ENCODE measurements at regions not wholly inside any gene's neighbourhood (a gene's known extent, or its start where the extent isn't known, plus 50 kb on each side); places are given as distances from the start of the nearest gene placed in this dataset.

DNA sequence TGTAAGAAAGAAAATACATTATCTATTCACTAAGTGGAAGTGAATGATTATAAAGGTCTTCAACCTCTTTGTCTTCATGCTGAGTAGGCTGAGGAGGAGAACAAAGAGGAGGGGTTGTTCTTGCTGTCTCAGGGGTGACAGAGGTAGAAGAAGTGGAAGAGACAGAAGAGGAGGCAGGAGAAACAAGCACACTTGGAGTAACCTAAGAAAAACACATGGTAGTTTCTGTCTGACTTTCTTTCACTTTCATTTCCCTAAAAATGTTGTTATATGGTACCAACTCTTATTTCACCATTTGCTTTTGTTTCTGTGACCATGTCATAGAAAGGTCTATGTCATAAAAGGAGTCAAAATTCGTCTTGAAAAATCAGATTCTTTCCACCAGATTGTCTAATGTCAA, 696.6 kb upstream of the BRINP3 start:
- no peak overlapping the region for H3K27ac ChIP-seq
- TF ChIP-seq ZFX (IDR thresholded peaks at IDR 0.05; ENCODE audit: borderline replicate concordance): no peak

DNA sequence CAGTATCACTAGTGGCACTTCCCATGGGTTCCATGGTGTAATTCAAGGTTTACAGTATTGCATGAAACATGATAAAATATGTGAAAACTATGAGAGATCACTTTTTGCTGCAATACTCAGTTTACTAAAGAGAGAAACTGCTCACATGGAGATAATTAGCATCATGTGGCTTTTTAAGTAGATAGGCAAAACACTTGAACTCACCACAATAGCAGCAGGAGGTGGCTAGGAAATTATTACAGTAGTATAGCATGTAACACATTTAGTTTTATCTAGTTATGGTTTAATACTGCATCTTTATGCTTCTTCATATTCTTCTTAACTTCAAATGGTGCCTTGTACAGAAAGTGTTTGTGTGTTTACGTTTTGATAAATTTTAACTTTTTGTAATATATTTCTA, 698.5 kb upstream of the BRINP3 start:
- no peak overlapping the region for H3K27ac ChIP-seq
- no peak for TF ChIP-seq ZFX (IDR thresholded peaks at IDR 0.05; ENCODE audit: borderline replicate concordance)
- TF ChIP-seq, protein P1, sequence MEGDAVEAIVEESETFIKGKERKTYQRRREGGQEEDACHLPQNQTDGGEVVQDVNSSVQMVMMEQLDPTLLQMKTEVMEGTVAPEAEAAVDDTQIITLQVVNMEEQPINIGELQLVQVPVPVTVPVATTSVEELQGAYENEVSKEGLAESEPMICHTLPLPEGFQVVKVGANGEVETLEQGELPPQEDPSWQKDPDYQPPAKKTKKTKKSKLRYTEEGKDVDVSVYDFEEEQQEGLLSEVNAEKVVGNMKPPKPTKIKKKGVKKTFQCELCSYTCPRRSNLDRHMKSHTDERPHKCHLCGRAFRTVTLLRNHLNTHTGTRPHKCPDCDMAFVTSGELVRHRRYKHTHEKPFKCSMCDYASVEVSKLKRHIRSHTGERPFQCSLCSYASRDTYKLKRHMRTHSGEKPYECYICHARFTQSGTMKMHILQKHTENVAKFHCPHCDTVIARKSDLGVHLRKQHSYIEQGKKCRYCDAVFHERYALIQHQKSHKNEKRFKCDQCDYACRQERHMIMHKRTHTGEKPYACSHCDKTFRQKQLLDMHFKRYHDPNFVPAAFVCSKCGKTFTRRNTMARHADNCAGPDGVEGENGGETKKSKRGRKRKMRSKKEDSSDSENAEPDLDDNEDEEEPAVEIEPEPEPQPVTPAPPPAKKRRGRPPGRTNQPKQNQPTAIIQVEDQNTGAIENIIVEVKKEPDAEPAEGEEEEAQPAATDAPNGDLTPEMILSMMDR (IDR thresholded peaks at IDR 0.05): no peak

DNA sequence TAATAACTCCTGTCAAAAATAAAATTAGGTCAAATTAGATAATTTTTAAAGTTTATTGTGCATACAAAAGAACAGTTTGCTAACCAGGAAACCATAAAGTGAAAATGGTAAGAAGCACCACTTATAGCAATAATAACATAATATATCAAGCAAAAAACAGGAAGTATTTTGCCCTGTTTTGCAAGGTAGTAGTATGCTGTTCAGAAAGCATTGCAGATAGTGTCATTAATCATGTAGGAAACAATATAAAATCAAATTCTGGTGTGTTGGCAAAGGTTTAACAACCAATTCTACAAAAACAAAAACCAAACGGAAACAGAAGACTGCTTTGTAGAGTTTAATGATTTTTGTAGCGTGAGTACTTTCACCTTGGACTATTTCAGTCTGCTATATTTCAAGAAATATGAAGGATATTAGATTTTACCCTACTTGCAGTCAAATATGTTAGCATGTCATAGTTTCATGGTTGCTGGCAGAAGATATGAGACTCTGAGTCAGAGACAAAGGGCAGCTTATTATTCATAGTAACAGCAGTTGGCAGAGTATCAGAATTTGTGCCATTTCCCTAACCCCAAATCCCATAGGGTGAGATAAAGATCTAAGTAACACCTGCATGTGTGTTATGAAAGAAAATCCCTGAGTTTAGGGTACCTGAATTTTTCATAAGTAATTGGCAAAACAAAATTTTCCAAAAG, 729.0 kb upstream of the BRINP3 start:
- H3K27ac ChIP-seq: no peak overlapping the region
- TF ChIP-seq, protein P1 (IDR thresholded peaks at IDR 0.05): no peak
- TF ChIP-seq ZFX (IDR thresholded peaks at IDR 0.05; ENCODE audit: borderline replicate concordance): no peak

DNA sequence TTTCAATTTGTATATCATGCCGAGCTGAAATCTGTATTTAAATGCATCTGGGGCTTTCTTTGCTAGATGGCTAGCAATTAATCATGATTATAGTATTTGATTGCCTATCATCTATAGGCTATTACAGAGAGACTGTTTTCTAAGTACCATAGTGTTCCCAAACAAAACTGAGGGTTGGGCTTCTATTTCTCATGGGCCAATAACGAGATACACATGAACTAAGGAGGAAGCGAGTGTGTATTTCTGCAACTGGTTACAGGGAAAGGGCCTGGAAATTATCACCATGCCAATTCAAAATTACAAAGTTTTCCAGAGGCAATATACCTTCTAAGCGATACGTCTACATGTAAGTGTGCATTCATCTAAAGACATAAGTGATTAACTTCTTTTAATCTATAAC, 744.5 kb upstream of the BRINP3 start:
- H3K27ac ChIP-seq: no peak overlapping the region
- no peak for TF ChIP-seq ZFX (IDR thresholded peaks at IDR 0.05; ENCODE audit: borderline replicate concordance)
- TF ChIP-seq, protein P1 (IDR thresholded peaks at IDR 0.05): no peak

DNA sequence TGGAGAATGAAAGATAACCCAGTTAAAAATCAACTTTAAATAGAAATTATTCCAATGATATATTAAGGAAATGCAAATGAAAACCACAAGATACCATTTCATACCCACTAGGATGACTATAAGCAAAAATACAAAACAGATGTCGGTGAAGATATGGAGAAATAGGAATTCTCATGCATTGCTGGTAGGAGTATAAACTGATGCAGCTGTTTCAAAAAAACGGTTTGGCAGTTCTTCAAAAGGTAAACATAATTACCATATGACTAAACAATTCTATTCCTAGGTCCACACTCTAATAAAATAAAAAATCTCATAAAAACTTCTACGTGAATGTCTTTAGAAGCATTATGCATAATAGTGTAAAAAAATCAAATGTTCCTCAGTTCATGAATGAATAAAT, 763.3 kb upstream of the BRINP3 start:
- TF ChIP-seq, protein P1 (IDR thresholded peaks at IDR 0.05): no peak
- TF ChIP-seq ZFX (IDR thresholded peaks at IDR 0.05; ENCODE audit: borderline replicate concordance): no peak
- H3K27ac ChIP-seq: no peak overlapping the region

DNA sequence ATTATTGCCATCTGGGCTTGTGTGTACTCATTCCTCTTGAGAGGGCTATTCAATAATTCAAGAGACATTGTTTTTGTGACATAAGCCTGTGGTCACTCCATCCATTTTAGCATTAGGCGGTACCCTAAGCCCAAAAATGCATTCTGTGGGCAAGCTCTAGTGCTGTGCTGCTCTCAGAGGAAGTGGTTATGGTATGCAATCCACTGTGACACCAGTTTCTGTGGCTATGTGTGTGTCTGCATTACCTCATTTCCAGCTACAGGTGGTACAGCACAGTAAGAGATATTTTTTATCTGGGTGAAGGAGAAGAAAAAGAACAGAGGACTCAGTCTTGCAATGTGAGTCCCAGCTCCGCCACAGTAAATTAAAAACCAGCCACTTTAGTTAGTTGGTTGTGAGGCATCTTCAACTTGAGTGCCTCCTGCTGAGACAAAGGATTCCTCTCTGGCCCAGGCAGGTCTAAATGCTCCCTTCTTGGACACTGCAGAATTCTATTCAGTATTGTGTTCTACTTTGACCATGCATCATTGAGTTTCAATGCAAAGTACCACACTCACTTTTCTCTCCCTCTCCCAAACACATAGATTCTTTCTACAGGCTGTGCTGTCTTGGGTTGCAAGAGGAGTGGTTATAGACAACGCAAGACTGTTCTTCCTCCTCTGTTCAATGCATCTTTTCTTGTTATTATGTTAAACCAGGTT, 777.8 kb upstream of the BRINP3 start:
- H3K27ac ChIP-seq: no peak overlapping the region
- TF ChIP-seq, protein P1 (IDR thresholded peaks at IDR 0.05): no peak
- TF ChIP-seq ZFX (IDR thresholded peaks at IDR 0.05; ENCODE audit: borderline replicate concordance): no peak

DNA sequence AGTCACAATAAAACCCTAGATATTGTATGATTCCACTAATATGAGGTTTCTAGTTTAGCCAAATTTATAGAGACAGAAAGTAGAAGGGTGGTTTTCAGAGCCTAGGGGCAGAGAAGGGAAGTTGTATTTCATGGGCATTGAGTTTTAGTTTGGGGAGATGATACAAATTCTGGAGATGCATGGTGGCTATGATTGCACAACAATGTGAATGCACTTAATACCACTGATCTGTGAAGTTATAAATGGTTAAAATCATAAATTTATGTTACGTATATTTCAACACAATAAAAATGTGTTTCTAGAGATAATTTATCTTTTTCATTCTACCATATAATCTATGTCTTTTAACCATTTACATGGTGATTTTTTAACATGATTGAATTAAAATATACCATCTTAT, 779.3 kb upstream of the BRINP3 start:
- TF ChIP-seq, protein P1 (IDR thresholded peaks at IDR 0.05): no peak
- TF ChIP-seq ZFX (IDR thresholded peaks at IDR 0.05; ENCODE audit: borderline replicate concordance): no peak
- H3K27ac ChIP-seq: no peak overlapping the region

Data from 22Rv1 (cell line).